ENCODE measurements at regions not wholly inside any gene's neighbourhood (a gene's known extent, or its start where the extent isn't known, plus 50 kb on each side); places are given as distances from the start of the nearest gene placed in this dataset.
"Not testable (repeated sequence)": the region's sequence is repeated elsewhere in the genome, so short reads cannot be mapped to it uniquely, and the experiment has no call there.

DNA sequence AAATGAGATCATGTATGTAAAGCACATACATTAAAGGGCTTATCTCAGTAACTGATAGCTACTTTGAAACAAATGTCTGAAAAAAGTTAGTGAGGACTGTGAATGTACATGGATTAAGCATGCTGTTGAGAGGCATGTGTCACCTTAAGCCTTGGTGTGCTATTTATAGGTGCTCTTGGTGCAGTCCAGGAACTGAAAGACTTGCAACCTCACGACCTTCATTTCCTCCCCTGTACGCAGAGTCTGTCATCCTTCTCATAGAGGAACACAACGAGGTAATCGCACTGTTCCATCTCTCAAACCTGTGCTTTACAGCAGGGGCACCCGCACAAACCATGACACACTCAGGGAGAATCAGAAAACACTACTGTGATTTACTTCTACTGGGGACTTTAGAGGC is 65.6 kb downstream of the UFM1 start:
- Mint-ChIP-seq H3K27ac (no peak overlapping the region), H3K36me3 (ENCODE audit: low read depth) (no peaks in the 10 kb centered on the region), H3K4me3 (no peak overlapping the region), H3K27me3 (ENCODE audit: low read depth) (no peaks in the 10 kb centered on the region), H3K9me3 (no peaks in the 10 kb centered on the region), H3K4me1 (ENCODE audit: low read depth) (peaks cover 5% of the 10 kb centered on the region)
- DNase-seq (ENCODE audit: low spot score), result peak; percentile 15

DNA sequence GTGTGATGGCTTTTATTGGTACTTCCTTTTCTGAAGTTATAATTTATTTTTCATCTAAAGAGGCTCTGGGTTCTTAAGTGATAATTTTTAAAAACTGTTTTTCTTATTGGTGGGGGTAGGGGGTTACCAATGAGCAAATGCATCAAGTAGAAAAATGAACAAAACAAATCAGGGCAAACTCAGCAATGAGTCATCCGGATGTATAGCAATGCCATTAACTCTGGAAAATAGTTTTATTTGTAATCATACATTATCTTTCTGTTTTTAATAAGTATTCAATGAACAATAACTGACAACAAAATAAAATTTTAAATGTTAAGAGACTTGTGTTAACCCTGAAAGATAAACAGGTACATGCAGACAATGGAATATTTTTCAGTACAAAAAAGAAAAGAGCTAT is 67.6 kb downstream of the UFM1 start:
- Mint-ChIP-seq H3K4me1 (ENCODE audit: low read depth) (peaks cover 5% of the 10 kb centered on the region), H3K27ac (no peak overlapping the region), H3K9me3 (no peaks in the 10 kb centered on the region), H3K4me3 (no peak overlapping the region), H3K27me3 (ENCODE audit: low read depth) (no peaks in the 10 kb centered on the region), H3K36me3 (ENCODE audit: low read depth) (no peaks in the 10 kb centered on the region)
- DNase-seq (ENCODE audit: low spot score), result no peak

DNA sequence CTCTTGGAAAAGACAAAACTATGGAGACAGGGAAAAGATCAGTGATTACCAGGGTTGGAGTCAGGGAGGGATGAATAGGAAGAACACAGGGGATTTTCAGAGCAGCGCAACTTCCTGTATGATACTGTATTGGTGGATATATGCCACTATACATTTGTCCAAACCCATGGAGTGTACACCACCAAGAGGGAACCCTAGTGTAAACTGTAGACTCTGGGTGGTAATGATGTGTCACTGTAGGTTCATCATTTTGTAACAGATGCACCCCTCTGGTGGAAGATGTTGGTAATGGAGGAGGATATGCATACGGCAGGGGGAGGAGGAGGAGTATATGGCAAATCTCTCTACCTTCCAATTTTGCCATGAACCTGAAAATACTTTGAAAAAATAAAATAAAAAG is 68.1 kb downstream of the UFM1 start:
- no peak for DNase-seq (ENCODE audit: low spot score)
- no peaks in the 10 kb centered on the region for H3K9me3 Mint-ChIP-seq
- no peak overlapping the region for H3K27ac Mint-ChIP-seq
- no peak overlapping the region for H3K4me3 Mint-ChIP-seq
- H3K27me3 Mint-ChIP-seq (ENCODE audit: low read depth), result no peaks in the 10 kb centered on the region
- peaks cover 5% of the 10 kb centered on the region for H3K4me1 Mint-ChIP-seq (ENCODE audit: low read depth)
- H3K36me3 Mint-ChIP-seq (ENCODE audit: low read depth), result no peaks in the 10 kb centered on the region

DNA sequence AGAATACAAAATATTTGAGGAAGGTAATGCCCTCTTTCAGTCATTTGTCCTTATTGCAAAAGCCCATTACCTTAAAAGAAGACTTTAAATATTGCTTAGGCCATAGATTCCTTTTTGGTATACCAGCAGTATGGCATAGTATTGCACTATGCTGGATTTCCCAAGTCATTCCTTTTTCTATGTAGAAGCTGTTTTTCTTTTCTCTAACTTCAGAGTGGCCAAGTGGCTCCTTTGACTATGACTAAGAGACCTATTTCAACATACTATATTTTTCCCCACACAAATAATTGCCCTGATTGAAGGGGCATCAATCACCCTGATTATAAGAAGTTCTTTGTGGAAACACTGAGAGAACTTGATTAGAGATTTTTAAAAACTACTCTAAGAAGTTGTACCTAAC is 68.6 kb downstream of the UFM1 start:
- Mint-ChIP-seq H3K27ac (no peak overlapping the region), H3K9me3 (no peaks in the 10 kb centered on the region), H3K4me3 (no peak overlapping the region), H3K36me3 (ENCODE audit: low read depth) (no peaks in the 10 kb centered on the region), H3K4me1 (ENCODE audit: low read depth) (peaks cover 5% of the 10 kb centered on the region), H3K27me3 (ENCODE audit: low read depth) (no peaks in the 10 kb centered on the region)
- no peak for DNase-seq (ENCODE audit: low spot score)

DNA sequence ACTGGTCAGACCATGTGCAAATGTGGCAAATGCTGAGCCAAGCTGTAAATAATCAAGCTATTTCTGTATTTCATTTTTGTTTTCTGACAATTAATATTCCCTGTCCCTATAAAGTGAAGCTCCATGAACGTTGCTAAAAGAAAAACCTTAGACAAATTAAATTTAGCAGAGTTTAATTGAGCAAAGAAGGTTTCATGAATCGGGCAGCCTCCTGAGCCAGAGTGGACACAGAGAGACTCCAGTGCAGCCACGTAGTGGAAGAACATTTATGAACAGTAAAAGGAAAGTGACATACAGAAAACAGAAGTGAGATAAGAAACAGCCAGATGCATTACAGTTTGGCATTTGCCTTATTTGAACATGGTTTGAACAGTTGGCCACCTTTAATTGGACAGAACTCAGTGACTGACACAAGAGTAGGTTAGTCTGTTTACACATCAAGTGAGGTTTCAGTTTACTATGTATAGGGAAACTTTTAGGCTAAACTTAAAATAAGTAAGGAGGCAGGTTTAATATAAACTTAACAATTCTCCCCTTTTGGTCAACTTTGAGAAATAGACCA is 69.7 kb downstream of the UFM1 start:
- no peaks in the 10 kb centered on the region for H3K9me3 Mint-ChIP-seq
- no peaks in the 10 kb centered on the region for H3K27me3 Mint-ChIP-seq (ENCODE audit: low read depth)
- H3K4me1 Mint-ChIP-seq (ENCODE audit: low read depth), result peaks cover 5% of the 10 kb centered on the region
- no peaks in the 10 kb centered on the region for H3K36me3 Mint-ChIP-seq (ENCODE audit: low read depth)
- H3K4me3 Mint-ChIP-seq, result no peak overlapping the region
- no peak for DNase-seq (ENCODE audit: low spot score)
- H3K27ac Mint-ChIP-seq, result no peak overlapping the region

DNA sequence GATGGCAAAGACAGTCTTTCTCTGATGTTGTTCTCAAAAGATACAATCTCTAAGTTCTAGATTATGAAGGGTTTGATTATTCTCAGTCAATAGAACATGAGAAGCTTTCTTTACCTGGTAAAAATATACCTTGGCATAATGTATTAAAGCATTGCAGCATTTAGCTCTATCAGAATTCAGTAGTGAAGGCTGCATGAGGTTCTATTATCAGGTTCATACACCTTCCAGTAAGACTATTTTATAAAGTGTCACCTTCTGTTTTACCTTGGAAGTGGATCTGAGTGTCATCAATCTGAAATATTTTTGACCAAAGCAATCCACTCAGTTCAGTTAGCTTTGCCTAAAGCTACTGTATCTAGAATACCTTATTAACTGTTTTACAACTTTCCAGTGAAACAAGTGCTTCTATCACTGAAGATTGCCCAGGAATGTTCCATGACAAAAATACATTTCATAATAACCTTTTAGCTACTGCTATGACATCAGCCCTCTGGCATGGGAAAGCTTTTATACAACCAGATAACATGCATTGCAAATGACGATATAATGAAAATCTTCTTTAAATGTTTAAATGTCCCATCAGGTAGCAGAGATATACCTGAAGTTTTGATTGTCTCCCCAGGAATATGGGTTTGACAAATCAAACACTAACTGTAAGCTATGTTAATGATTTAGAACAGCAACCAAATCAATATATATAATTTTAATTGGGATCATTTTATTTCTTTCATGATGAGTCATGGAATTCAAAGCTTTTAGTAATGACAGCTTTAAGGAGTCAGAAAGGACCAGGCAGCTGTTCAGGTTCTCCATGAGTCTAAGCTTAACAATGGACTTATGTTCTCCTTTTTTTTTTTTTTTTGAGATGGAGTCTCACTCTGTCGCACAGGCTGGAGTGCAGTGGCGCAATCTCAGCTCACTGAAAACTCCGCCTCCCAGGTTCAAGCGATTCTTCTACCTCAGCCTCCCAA is 72.2 kb downstream of the UFM1 start:
- H3K27me3 Mint-ChIP-seq (ENCODE audit: low read depth), result no peaks in the 10 kb centered on the region

DNA sequence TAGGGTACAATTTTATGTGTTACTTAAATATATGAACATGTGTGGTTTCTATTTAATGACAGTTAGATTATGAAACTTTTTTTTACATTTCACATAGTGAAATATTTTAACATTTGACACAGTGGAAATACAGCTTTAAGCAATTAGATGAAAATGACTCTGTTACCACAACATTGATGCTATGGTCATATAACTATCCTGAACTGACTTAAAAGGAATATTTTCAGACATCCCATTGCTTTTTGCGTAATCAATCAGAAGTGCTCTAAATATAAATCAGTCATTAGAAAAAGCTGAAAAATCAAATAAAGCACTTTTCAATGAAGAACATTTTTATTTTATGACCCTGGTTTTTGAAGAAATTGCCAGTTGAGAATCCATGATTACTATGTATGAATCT is 80.3 kb downstream of the UFM1 start:
- Mint-ChIP-seq H3K4me3 (no peak overlapping the region), H3K9me3 (peaks cover 3% of the 10 kb centered on the region), H3K27ac (no peak overlapping the region), H3K4me1 (ENCODE audit: low read depth) (no peaks in the 10 kb centered on the region), H3K36me3 (ENCODE audit: low read depth) (no peaks in the 10 kb centered on the region), H3K27me3 (ENCODE audit: low read depth) (no peaks in the 10 kb centered on the region)
- DNase-seq (ENCODE audit: low spot score), result no peak

More for the DNA sequence above, 72.2 kb downstream of the UFM1 start:
- DNase-seq (ENCODE audit: low spot score), result no peak
- no peak overlapping the region for H3K27ac Mint-ChIP-seq
- no peaks in the 10 kb centered on the region for H3K36me3 Mint-ChIP-seq (ENCODE audit: low read depth)
- H3K4me3 Mint-ChIP-seq, result no peak overlapping the region
- no peaks in the 10 kb centered on the region for H3K9me3 Mint-ChIP-seq
- H3K4me1 Mint-ChIP-seq (ENCODE audit: low read depth), result no peaks in the 10 kb centered on the region

DNA sequence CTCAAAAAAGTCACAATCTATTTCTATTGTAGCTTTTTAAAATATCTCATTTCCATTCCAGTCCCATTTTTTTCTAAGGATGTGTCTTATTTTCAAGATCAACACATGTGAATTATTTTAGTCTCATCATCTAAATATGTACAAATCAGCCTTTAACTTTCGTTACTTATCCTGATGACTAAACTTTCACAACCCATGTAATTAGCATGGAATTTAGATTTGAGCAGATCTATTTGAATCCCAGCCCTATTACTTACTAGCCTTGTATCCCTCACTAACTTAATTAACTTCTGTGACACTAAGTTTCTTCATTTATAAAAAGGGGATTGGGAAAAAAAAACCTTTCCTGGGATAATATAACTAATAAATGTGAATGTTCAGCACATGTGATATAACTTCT is 81.1 kb downstream of the UFM1 start:
- Mint-ChIP-seq H3K4me3 (no peak overlapping the region), H3K27ac (no peak overlapping the region), H3K27me3 (ENCODE audit: low read depth) (no peaks in the 10 kb centered on the region), H3K9me3 (peaks cover 3% of the 10 kb centered on the region), H3K4me1 (ENCODE audit: low read depth) (no peaks in the 10 kb centered on the region), H3K36me3 (ENCODE audit: low read depth) (no peaks in the 10 kb centered on the region)
- DNase-seq (ENCODE audit: low spot score), result no peak

DNA sequence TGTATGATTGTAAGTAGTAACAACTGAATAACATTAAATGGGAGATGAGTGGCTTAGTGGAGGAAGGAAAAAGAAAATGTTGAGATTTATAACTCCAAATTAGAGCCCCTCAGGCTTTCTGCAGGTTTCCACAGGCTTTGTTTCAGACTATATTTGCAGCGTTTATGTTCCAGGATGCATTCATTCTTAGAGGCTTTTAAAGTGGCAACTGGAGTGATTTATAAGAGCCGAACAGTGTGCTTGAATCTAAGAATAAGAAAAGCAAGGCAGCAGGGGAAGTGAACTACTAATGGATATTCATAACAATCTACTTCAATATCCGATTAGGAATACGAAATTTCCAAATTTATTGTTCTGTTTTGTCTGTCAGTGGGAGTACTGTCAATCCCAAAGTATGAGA is 91.0 kb downstream of the UFM1 start:
- H3K36me3 Mint-ChIP-seq (ENCODE audit: low read depth), result no peaks in the 10 kb centered on the region
- no peaks in the 10 kb centered on the region for H3K27me3 Mint-ChIP-seq (ENCODE audit: low read depth)
- H3K4me3 Mint-ChIP-seq, result no peak overlapping the region
- DNase-seq (ENCODE audit: low spot score), result no peak
- no peaks in the 10 kb centered on the region for H3K4me1 Mint-ChIP-seq (ENCODE audit: low read depth)
- H3K9me3 Mint-ChIP-seq, result no peaks in the 10 kb centered on the region
- no peak overlapping the region for H3K27ac Mint-ChIP-seq

DNA sequence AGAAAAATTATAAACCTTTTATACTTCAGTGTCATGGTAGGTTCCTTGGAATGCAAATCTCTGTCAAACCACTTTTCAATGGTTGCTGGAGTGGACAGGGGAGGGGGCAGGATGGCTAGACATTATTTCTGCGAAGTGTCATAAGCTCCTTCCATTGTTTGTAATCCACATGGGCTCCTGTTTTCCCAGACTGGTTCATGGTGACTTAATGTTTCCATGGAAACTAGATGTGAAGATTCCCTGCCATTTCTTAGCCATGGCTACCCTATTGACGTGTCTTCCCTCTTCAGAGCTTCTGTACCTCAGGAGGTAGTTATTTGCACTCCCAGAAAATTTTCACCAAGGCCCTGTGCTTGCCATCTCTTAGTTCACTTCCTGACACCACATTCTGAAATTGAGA is 95.3 kb downstream of the UFM1 start:
- Mint-ChIP-seq H3K27me3 (ENCODE audit: low read depth) (no peaks in the 10 kb centered on the region), H3K4me1 (ENCODE audit: low read depth) (no peaks in the 10 kb centered on the region), H3K36me3 (ENCODE audit: low read depth) (no peaks in the 10 kb centered on the region), H3K27ac (no peak overlapping the region), H3K9me3 (no peaks in the 10 kb centered on the region), H3K4me3 (no peak overlapping the region)
- DNase-seq (ENCODE audit: low spot score), result no peak

DNA sequence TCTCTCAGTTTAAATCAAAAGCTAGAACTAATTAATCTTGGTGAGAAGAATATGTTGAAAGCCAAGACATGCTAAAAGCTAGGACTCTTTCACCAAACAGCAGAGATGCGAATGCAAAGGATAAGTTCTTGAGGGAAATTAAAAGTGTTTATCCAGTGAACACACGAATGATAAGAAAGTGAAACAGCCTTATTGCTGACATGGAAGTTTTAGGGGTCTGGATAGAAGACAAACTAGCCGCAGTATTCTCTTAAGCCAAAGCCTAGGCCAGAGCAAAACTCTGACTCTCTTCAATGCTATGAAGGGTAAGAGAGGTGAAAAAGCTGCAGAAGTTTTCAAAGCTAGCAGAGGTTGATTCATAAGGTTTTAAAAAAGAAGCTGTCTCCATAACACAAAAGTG is 103.0 kb downstream of the UFM1 start:
- Mint-ChIP-seq H3K36me3 (ENCODE audit: low read depth) (no peaks in the 10 kb centered on the region), H3K27ac (no peak overlapping the region), H3K9me3 (no peaks in the 10 kb centered on the region), H3K4me3 (no peak overlapping the region), H3K27me3 (ENCODE audit: low read depth) (no peaks in the 10 kb centered on the region), H3K4me1 (ENCODE audit: low read depth) (no peaks in the 10 kb centered on the region)
- no peak for DNase-seq (ENCODE audit: low spot score)

DNA sequence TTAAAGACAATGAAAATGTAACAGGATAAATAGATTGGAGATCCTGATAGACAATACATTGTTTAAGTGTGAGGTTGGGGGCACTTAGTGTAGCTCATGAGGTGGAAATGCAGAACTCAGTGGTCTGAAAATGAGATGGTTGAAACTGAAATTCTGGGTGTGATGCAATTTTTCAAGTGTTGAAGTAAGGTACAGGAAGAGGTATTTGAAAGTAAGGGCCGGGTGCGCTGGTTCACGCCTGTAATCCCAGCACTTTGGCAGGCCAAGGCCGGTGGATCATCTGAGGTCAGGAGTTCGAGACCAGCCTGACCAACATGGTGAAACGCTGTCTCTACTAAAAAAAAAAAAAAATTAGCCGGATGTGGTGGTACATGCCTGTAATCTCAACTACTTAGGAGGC is 113.0 kb downstream of the UFM1 start:
- DNase-seq (ENCODE audit: low spot score), result no peak
- Mint-ChIP-seq H3K36me3 (ENCODE audit: low read depth) (no peaks in the 10 kb centered on the region), H3K27ac (no peak overlapping the region), H3K4me3 (no peak overlapping the region), H3K4me1 (ENCODE audit: low read depth) (no peaks in the 10 kb centered on the region), H3K9me3 (peaks cover 5% of the 10 kb centered on the region), H3K27me3 (ENCODE audit: low read depth) (no peaks in the 10 kb centered on the region)

DNA sequence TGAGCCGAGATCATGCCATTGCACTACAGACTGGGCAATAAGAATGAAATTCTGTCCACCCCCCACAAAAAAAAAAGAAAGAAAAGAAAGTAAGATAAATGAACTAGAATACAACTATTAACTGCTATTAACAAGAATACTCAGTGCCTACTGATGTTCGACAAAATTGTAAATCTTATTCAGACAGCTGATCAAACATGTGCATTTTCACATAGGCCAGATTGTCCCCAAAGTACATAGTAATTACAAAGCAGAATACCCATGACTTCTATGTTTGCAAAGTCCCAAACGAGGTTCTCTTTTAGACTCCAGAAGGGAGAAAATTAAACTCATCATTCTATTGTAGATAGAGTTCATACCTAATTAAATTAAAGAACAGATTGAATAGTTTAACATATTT is 113.4 kb downstream of the UFM1 start:
- Mint-ChIP-seq H3K4me3 (no peak overlapping the region), H3K9me3 (peaks cover 5% of the 10 kb centered on the region), H3K36me3 (ENCODE audit: low read depth) (no peaks in the 10 kb centered on the region), H3K27ac (no peak overlapping the region), H3K27me3 (ENCODE audit: low read depth) (no peaks in the 10 kb centered on the region), H3K4me1 (ENCODE audit: low read depth) (no peaks in the 10 kb centered on the region)
- no peak for DNase-seq (ENCODE audit: low spot score)

DNA sequence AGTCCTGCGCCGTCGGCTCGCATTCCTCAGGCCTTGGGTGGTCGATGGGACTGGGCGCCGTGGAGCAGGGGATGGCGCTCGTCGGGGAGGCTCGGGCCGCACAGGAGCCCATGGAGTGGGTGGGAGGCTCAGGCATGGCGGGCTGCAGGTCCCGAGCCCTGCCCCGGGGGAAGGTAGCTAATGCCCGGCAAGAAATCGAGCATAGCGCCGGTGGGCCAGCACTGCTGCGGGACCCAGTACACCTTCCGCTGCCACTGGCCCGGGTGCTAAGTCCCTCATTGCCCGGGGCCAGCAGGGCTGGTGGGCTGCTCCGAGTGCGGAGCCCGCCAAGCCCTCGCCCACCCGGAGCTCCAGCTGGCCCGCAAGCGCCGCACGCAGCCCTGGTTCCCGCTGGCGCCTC is 122.8 kb downstream of the UFM1 start:
- not testable (repeated sequence) for DNase-seq (ENCODE audit: low spot score); H3K9me3 Mint-ChIP-seq; H3K36me3 Mint-ChIP-seq (ENCODE audit: low read depth); H3K4me3 Mint-ChIP-seq; H3K27me3 Mint-ChIP-seq (ENCODE audit: low read depth); H3K4me1 Mint-ChIP-seq (ENCODE audit: low read depth); H3K27ac Mint-ChIP-seq

DNA sequence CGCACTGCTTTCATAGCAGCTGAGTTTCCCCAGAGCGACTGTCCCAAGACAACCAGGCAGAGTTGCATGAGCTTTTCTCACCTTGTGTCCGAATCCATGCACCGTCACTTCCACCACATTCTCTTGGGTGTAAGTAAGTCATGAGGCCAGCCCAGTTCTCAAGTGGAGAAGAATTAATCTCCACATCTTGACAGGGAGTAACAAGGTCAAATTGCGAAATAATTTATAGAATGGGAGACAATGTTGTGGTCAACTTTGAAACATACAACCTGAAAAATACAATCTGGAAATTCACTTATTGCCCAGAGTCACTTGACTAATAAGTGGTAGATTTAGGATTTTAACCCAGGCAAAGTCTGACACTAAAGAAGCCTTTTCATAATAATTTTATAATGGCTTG is 123.7 kb downstream of the UFM1 start:
- H3K27me3 Mint-ChIP-seq (ENCODE audit: low read depth), result no peaks in the 10 kb centered on the region

More for the DNA sequence above, 123.7 kb downstream of the UFM1 start:
- no peaks in the 10 kb centered on the region for H3K9me3 Mint-ChIP-seq
- H3K27ac Mint-ChIP-seq, result no peak overlapping the region
- DNase-seq (ENCODE audit: low spot score), result no peak
- H3K36me3 Mint-ChIP-seq (ENCODE audit: low read depth), result no peaks in the 10 kb centered on the region
- H3K4me1 Mint-ChIP-seq (ENCODE audit: low read depth), result no peaks in the 10 kb centered on the region
- no peak overlapping the region for H3K4me3 Mint-ChIP-seq
